ENCODE measurements at regions not wholly inside any gene's neighbourhood (a gene's known extent, or its start where the extent isn't known, plus 50 kb on each side); places are given as distances from the start of the nearest gene placed in this dataset.

- TF ChIP-seq TAF1 (IDR thresholded peaks at IDR 0.05; ENCODE audit: borderline replicate concordance, insufficient read depth, low read length), result no peak
- no peak for TF ChIP-seq REST (IDR thresholded peaks at IDR 0.05; ENCODE audit: insufficient read depth in 1 of 2, low read depth in 2 of 2, low read length in 2 of 2)
- TF ChIP-seq SIN3A (IDR thresholded peaks at IDR 0.05; ENCODE audit: borderline replicate concordance, insufficient read depth, low read length), result no peak
- no peak for TF ChIP-seq FOXP2 (optimal IDR thresholded peaks at IDR 0.05; ENCODE audit: borderline replicate concordance, extremely low read depth, extremely low read length, insufficient read depth)
- TF ChIP-seq POLR2AphosphoS5 (IDR thresholded peaks at IDR 0.05; ENCODE audit: low read depth, low read length), result no peak
Measured at GRCh38 chr15:100712226-100712625, 109.8 kb downstream of the ASB7 start.

GRCh38 chr15:100713163-100713867 lies 110.9 kb downstream of the ASB7 start:
- TF ChIP-seq SIN3A (IDR thresholded peaks at IDR 0.05; ENCODE audit: borderline replicate concordance, insufficient read depth, low read length), result no peak
- no peak for TF ChIP-seq REST (IDR thresholded peaks at IDR 0.05; ENCODE audit: insufficient read depth in 1 of 2, low read depth in 2 of 2, low read length in 2 of 2)

- no peak for TF ChIP-seq POLR2AphosphoS5 (IDR thresholded peaks at IDR 0.05; ENCODE audit: low read depth, low read length)
- TF ChIP-seq TAF1 (IDR thresholded peaks at IDR 0.05; ENCODE audit: borderline replicate concordance, insufficient read depth, low read length), result no peak
- TF ChIP-seq SIN3A (IDR thresholded peaks at IDR 0.05; ENCODE audit: borderline replicate concordance, insufficient read depth, low read length), result no peak
- no peak for TF ChIP-seq REST (IDR thresholded peaks at IDR 0.05; ENCODE audit: insufficient read depth in 1 of 2, low read depth in 2 of 2, low read length in 2 of 2)
- TF ChIP-seq FOXP2 (optimal IDR thresholded peaks at IDR 0.05; ENCODE audit: borderline replicate concordance, extremely low read depth, extremely low read length, insufficient read depth), result no peak
Measured at GRCh38 chr15:100714034-100714748, 111.8 kb downstream of the ASB7 start.

- TF ChIP-seq POLR2AphosphoS5 (IDR thresholded peaks at IDR 0.05; ENCODE audit: low read depth, low read length) (no peak), TAF1 (IDR thresholded peaks at IDR 0.05; ENCODE audit: borderline replicate concordance, insufficient read depth, low read length) (no peak), SIN3A (IDR thresholded peaks at IDR 0.05; ENCODE audit: borderline replicate concordance, insufficient read depth, low read length) (no peak), FOXP2 (optimal IDR thresholded peaks at IDR 0.05; ENCODE audit: borderline replicate concordance, extremely low read depth, extremely low read length, insufficient read depth) (no peak), REST (IDR thresholded peaks at IDR 0.05; ENCODE audit: insufficient read depth in 1 of 2, low read depth in 2 of 2, low read length in 2 of 2) (no peak)
Measured at GRCh38 chr15:100714749-100715342, 112.5 kb downstream of the ASB7 start.
